Stimulated activated naive CD8-positive, alpha-beta T cell treated with anti-CD3 and anti-CD28 coated beads, Interleukin-15, amount 100 ng/mL, for 72 hours (primary cell): ENCODE measurements at regions not wholly inside any gene's neighbourhood (a gene's known extent, or its start where the extent isn't known, plus 50 kb on each side); places are given as distances from the start of the nearest gene placed in this dataset.

Source experiments
- ATAC-seq: fragments of 150-1000 bp; cut with Tn5 transposase; 2 replicates; pipeline ENCODE4 v1.10.0; 2021; ENCODE audit warnings: mild to moderate bottlenecking, moderate library complexity
- DNase-seq, 2 donors: peaks; one replicate each; pipeline ENCODE4 v3.0.0; 2021 to 2022
- H3K27ac Mint-ChIP-seq, 2 donors: one replicate each; pipeline ENCODE4 v1.8.0; 2022; ENCODE audit warnings: mild to moderate bottlenecking in 2 of 2, mixed read lengths in 2 of 2, moderate library complexity in 2 of 2
- H3K27me3 Mint-ChIP-seq: one replicate; pipeline ENCODE4 v1.8.0; 2022; ENCODE audit warnings: mixed read lengths
- H3K4me1 Mint-ChIP-seq: one replicate; pipeline ENCODE4 v1.8.0; 2022; ENCODE audit warnings: mild to moderate bottlenecking, mixed read lengths
- H3K4me3 Mint-ChIP-seq, 2 donors: one replicate each; pipeline ENCODE4 v1.8.0; 2022; ENCODE audit warnings: mild to moderate bottlenecking in 2 of 2, mixed read lengths in 2 of 2, moderate library complexity in 1 of 2
- H3K9me3 Mint-ChIP-seq, 2 donors: one replicate each; pipeline ENCODE4 v1.8.0; 2022; ENCODE audit warnings: mixed read lengths in 2 of 2

- H3K9me3 Mint-ChIP-seq: no peaks in the 10 kb centered on the region
- no peak overlapping the region for H3K4me3 Mint-ChIP-seq
- no peaks in the 10 kb centered on the region for H3K4me1 Mint-ChIP-seq
- DNase-seq: no peak
- no peak for ATAC-seq
- no peaks in the 10 kb centered on the region for H3K27me3 Mint-ChIP-seq
- no peak overlapping the region for H3K27ac Mint-ChIP-seq
Observed at GRCh38 chr7:24472093-24472492, 101.2 kb upstream of the PALS2 start.

DNA sequence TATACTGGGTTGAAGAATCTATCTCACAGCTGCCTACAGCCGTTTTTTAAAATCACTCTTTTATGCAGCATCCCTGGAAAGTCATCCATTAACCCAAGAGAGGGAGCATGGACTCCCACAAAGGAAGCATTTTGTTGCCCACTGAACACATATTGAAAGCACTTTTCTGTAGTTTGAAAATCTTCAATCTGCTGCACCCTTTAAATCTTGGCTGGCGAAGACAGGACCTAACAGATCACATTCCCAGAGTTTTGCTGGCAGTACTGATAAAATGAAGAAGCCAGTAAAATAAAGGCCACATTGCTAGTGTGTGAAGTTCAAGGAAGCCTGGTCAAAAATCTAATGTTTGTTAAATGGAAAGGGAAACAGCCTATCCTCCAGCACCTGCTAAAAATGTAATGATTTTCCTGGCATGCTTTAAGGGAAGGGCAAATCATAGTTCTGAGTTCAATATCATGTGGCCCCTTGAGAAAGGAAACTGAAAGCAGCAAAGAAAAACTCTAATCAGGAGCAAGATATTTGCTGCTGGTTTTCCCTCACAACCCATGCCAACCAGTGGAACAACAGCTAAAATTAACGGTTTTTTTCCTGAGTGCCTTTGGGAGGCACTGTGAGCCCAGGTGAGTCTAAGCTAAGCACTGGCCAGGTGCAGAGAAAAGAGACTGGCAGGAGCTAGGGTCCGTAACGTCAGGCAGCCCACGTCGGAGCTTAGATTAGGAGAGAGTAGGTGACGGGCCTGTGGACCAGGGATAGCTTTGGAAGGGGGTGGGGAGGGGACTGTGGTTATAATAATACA, 97.9 kb upstream of the PALS2 start:
- H3K27me3 Mint-ChIP-seq: peaks cover 9% of the 10 kb centered on the region
- H3K9me3 Mint-ChIP-seq: no peaks in the 10 kb centered on the region
- no peaks in the 10 kb centered on the region for H3K4me1 Mint-ChIP-seq
- no peak overlapping the region for H3K27ac Mint-ChIP-seq
- ATAC-seq (no peak), DNase-seq (no peak)
- no peak overlapping the region for H3K4me3 Mint-ChIP-seq

- H3K9me3 Mint-ChIP-seq: no peaks in the 10 kb centered on the region
- DNase-seq (no peak), ATAC-seq (no peak)
- H3K4me1 Mint-ChIP-seq: no peaks in the 10 kb centered on the region
- peak overlapping the region in 1 of 2 donors; percentile 13 for H3K27ac Mint-ChIP-seq
- no peak overlapping the region for H3K4me3 Mint-ChIP-seq
- H3K27me3 Mint-ChIP-seq: peaks cover 17% of the 10 kb centered on the region
Observed at GRCh38 chr7:24476227-24476626, 97.0 kb upstream of the PALS2 start.

GRCh38 chr7:24477398-24478136, 95.7 kb upstream of the PALS2 start:
- Mint-ChIP-seq H3K27ac (no peak overlapping the region), H3K27me3 (peaks cover 20% of the 10 kb centered on the region), H3K4me1 (no peaks in the 10 kb centered on the region), H3K9me3 (no peaks in the 10 kb centered on the region), H3K4me3 (no peak overlapping the region)
- ATAC-seq (no peak), DNase-seq (no peak)

- no peak for DNase-seq
- no peak for ATAC-seq
- Mint-ChIP-seq H3K4me3 (no peak overlapping the region), H3K27ac (no peak overlapping the region), H3K27me3 (peaks cover 20% of the 10 kb centered on the region), H3K9me3 (no peaks in the 10 kb centered on the region), H3K4me1 (no peaks in the 10 kb centered on the region)
Observed at GRCh38 chr7:24478137-24478655, 95.1 kb upstream of the PALS2 start.

DNA sequence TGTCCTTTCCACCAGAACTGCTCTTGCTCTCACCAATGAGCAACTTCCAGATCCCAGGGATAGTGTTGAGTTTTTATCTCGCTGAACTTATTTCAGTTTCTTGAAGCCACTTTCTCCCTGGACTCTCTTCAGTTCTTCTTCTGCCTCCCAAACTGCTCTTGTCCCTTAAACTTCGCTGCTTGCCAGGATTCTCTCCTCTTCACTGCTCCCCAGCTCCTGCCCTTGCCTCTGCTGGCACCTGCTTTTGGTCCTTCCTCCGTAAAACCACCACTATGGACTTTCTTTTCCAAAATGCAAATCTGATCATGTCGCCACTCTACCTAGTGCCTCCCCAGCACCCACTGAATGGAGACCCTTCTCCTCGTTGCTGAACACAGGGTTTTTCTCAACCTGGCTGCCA, 92.8 kb upstream of the PALS2 start:
- Mint-ChIP-seq H3K27me3 (peaks cover 28% of the 10 kb centered on the region), H3K4me1 (no peaks in the 10 kb centered on the region), H3K4me3 (no peak overlapping the region), H3K27ac (peak overlapping the region in 1 of 2 donors; percentile 1), H3K9me3 (no peaks in the 10 kb centered on the region)
- DNase-seq: no peak
- no peak for ATAC-seq

DNA sequence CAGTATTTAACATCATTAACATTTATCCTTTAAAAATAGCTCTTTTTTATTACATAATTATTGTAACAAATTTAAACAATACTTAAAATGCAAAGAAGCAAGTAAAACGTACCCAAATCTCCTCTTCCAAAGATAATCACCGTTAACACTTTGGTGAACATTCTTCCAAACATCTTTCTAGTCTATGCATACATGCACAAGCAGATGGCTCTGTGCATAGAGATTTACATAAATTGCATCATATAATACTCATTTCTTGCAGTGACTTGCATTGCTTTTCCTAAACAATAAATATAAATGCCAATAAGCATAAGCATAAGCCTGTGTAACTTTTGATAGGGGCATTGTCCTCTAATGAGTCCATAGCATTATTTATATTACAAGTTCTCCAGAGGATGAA, 89.4 kb upstream of the PALS2 start:
- ATAC-seq (no peak), DNase-seq (no peak)
- Mint-ChIP-seq H3K27me3 (peaks cover 28% of the 10 kb centered on the region), H3K4me3 (no peak overlapping the region), H3K4me1 (no peaks in the 10 kb centered on the region), H3K27ac (no peak overlapping the region), H3K9me3 (no peaks in the 10 kb centered on the region)

- Mint-ChIP-seq H3K9me3 (no peaks in the 10 kb centered on the region), H3K27me3 (peaks cover 29% of the 10 kb centered on the region), H3K4me1 (no peaks in the 10 kb centered on the region), H3K4me3 (no peak overlapping the region), H3K27ac (no peak overlapping the region)
- DNase-seq (no peak), ATAC-seq (no peak)
Observed at GRCh38 chr7:24492576-24492975, 80.7 kb upstream of the PALS2 start.

- H3K4me1 Mint-ChIP-seq: no peaks in the 10 kb centered on the region
- DNase-seq: no peak
- H3K27me3 Mint-ChIP-seq: peaks cover 29% of the 10 kb centered on the region
- no peak for ATAC-seq
- no peaks in the 10 kb centered on the region for H3K9me3 Mint-ChIP-seq
- no peak overlapping the region for H3K4me3 Mint-ChIP-seq
- H3K27ac Mint-ChIP-seq: no peak overlapping the region
Observed at GRCh38 chr7:24494832-24495231, 78.4 kb upstream of the PALS2 start.

DNA sequence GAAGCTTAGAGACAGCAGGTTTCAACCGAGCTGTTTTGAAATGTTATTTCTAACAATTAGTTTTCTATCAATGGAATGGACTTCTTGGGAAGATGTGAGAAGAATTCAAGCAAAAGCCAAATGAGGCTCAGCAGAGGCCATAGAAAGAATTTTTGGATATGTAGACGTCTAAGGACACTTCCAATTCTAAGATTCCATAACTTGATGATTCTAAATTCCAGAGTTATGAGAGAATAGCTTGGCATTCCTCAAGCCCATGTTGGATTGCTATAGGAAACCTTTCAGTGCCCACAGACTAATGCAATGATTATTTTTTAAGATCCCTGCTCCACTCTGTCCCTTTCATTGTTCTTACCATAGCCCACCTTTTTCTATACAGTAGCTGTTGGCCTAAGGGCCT, 77.2 kb upstream of the PALS2 start:
- ATAC-seq (no peak), DNase-seq (no peak)
- H3K4me1 Mint-ChIP-seq: no peaks in the 10 kb centered on the region
- no peak overlapping the region for H3K27ac Mint-ChIP-seq
- peaks cover 19% of the 10 kb centered on the region for H3K27me3 Mint-ChIP-seq
- H3K9me3 Mint-ChIP-seq: no peaks in the 10 kb centered on the region
- no peak overlapping the region for H3K4me3 Mint-ChIP-seq

DNA sequence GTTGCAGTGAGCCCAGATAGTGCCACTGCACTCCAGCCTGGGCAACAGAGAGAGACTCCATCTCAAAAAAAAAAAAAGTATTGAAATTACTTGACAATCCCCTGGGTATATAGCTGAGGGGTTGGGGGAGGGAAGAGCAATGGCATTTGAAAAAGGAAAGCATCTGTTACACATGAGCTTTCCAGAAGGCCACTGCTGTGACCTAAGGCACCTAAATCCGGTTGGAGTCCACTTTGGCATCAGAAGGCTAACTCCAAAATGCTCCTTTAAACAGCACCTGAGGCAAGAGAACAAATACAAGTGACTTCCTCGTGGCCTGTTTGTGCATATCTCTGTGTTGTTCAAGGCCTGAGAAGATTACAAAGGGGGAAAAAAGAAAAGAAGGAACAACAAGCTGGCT, 74.8 kb upstream of the PALS2 start:
- Mint-ChIP-seq H3K9me3 (no peaks in the 10 kb centered on the region), H3K27me3 (peaks cover 5% of the 10 kb centered on the region), H3K27ac (no peak overlapping the region), H3K4me1 (no peaks in the 10 kb centered on the region), H3K4me3 (no peak overlapping the region)
- DNase-seq (no peak), ATAC-seq (no peak)

GRCh38 chr7:24499871-24500270, 73.4 kb upstream of the PALS2 start:
- no peaks in the 10 kb centered on the region for H3K4me1 Mint-ChIP-seq
- no peaks in the 10 kb centered on the region for H3K27me3 Mint-ChIP-seq
- H3K9me3 Mint-ChIP-seq: no peaks in the 10 kb centered on the region
- DNase-seq (no peak), ATAC-seq (no peak)
- H3K27ac Mint-ChIP-seq: no peak overlapping the region
- H3K4me3 Mint-ChIP-seq: no peak overlapping the region

GRCh38 chr7:24500599-24500998, 72.7 kb upstream of the PALS2 start:
- H3K27me3 Mint-ChIP-seq: no peaks in the 10 kb centered on the region
- no peak overlapping the region for H3K4me3 Mint-ChIP-seq
- DNase-seq (no peak), ATAC-seq (no peak)
- no peaks in the 10 kb centered on the region for H3K9me3 Mint-ChIP-seq
- H3K4me1 Mint-ChIP-seq: no peaks in the 10 kb centered on the region
- H3K27ac Mint-ChIP-seq: no peak overlapping the region

GRCh38 chr7:24501009-24501408, 72.2 kb upstream of the PALS2 start:
- H3K27ac Mint-ChIP-seq: no peak overlapping the region
- DNase-seq (no peak), ATAC-seq (no peak)
- H3K27me3 Mint-ChIP-seq: no peaks in the 10 kb centered on the region
- no peaks in the 10 kb centered on the region for H3K9me3 Mint-ChIP-seq
- no peak overlapping the region for H3K4me3 Mint-ChIP-seq
- H3K4me1 Mint-ChIP-seq: no peaks in the 10 kb centered on the region

DNA sequence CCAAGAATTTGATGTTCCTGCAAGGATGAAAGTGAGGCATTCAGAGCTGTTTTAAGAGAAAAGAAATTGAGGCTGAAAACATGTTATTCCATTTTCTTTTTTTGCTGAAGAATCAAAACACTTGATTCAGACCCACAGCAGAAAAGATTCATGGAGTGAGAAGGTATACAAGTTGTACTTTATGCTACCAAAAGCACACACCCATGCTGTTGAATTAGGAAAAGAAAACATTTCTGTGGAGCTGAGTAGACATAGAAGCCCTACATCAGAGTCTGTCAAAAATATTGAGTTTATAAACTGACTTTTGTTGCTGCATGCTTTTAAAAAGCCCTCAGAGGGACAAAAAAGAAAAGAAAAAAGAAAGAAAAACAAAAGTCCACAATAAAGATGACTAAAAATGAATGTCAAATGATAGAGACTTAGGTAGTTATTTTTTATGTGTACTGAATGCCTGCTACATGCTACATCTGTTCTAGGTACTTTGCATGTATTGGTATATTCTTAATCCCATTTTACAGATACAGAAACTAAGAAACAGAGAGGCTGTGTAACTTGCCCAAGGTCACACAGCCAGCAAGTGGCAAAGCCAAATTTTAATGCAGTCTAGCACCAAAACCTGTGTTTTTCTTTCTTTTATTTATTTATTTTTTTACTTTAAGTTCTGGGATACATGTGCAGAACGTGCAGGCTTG, 71.7 kb upstream of the PALS2 start:
- no peaks in the 10 kb centered on the region for H3K9me3 Mint-ChIP-seq
- DNase-seq (no peak), ATAC-seq (no peak)
- H3K4me1 Mint-ChIP-seq: no peaks in the 10 kb centered on the region
- no peak overlapping the region for H3K27ac Mint-ChIP-seq
- no peak overlapping the region for H3K4me3 Mint-ChIP-seq
- H3K27me3 Mint-ChIP-seq: no peaks in the 10 kb centered on the region

DNA sequence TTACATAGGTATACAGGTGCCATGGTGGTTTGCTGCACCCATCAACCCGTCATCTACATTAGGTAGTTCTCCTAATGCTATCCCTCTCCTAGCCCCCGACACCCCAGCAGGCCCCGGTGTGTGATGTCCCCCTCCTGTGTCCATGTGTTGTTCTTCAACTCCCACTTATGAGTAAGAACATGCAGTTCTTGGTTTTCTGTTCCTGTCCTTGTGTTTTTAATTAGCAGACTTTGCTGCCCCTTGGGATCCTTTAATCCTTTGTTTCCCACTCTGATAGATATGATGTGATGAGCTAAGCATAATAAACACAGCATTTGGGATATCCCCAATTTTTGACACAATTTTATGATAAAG, 71.1 kb upstream of the PALS2 start:
- H3K9me3 Mint-ChIP-seq: no peaks in the 10 kb centered on the region
- no peaks in the 10 kb centered on the region for H3K27me3 Mint-ChIP-seq
- no peak for ATAC-seq
- no peaks in the 10 kb centered on the region for H3K4me1 Mint-ChIP-seq
- no peak overlapping the region for H3K27ac Mint-ChIP-seq
- no peak overlapping the region for H3K4me3 Mint-ChIP-seq
- no peak for DNase-seq
